GM23338 (cell line): ENCODE measurements at regions not wholly inside any gene's neighbourhood (a gene's known extent, or its start where the extent isn't known, plus 50 kb on each side); places are given as distances from the start of the nearest gene placed in this dataset.

Experiments
- EZH2 ChIP-seq: fragments of 200-600 bp; sonication (generic); IDR thresholded peaks from one replicate; pipeline ENCODE4 v1.8.0; 2017; ENCODE audit warnings: antibody characterized with exemption, mild to moderate bottlenecking, low read depth; ENCODE audit not compliant: unreplicated experiment
- JUNB ChIP-seq: IDR thresholded peaks from one replicate; pipeline ENCODE4 v1.6.1; 2016; ENCODE audit warnings: antibody characterized with exemption; ENCODE audit not compliant: unreplicated experiment
- POLR2AphosphoS5 ChIP-seq: IDR thresholded peaks from 2 replicates; pipeline ENCODE4 v1.6.1; 2016; ENCODE audit warnings: antibody characterized with exemption, low read depth
- REST ChIP-seq: IDR thresholded peaks from one replicate; pipeline ENCODE4 v1.6.1; 2018; ENCODE audit warnings: antibody characterized with exemption; ENCODE audit not compliant: unreplicated experiment
- TF ChIP-seq, protein P1 (sequence below): IDR thresholded peaks from 2 replicates; pipeline ENCODE4 v1.6.1; 2016; ENCODE audit warnings: antibody characterized with exemption
- TF ChIP-seq, protein P2 (sequence below), 2 experiments: fragments of 200-600 bp in 1 of 2; sonication (generic) in 1 of 2; conservative IDR thresholded peaks; 2 replicates each; pipeline versions ENCODE4 v1.5.1 to v1.6.1; 2016 to 2017; ENCODE audit warnings: antibody characterized with exemption in 2 of 2, low read depth in 2 of 2, mild to moderate bottlenecking in 2 of 2, moderate library complexity in 1 of 2

DNA sequence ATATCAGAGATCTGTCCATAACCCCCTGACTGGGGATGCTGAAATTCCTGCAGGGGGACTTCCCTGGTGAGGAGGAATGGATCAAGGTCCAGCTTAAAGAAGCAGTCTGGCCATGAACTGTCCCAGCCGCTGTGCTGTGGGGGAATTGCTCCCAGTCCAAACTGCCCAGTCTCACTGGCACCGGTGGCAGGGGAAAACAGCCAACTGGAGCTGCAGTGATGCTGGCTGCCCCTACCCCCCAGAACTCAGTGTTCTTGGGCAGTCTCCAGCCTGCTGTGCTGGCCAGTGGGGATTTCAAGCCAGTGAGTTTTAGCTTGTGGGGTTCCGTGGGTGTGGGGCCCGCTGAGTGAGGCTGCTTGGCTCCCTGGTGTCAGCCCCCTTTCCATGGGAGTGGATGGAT lies 306.5 kb upstream of the RPS23 start:
- TF ChIP-seq, protein P1, sequence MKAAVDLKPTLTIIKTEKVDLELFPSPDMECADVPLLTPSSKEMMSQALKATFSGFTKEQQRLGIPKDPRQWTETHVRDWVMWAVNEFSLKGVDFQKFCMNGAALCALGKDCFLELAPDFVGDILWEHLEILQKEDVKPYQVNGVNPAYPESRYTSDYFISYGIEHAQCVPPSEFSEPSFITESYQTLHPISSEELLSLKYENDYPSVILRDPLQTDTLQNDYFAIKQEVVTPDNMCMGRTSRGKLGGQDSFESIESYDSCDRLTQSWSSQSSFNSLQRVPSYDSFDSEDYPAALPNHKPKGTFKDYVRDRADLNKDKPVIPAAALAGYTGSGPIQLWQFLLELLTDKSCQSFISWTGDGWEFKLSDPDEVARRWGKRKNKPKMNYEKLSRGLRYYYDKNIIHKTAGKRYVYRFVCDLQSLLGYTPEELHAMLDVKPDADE: no peak
- TF ChIP-seq EZH2: no peak
- TF ChIP-seq, protein P2, sequence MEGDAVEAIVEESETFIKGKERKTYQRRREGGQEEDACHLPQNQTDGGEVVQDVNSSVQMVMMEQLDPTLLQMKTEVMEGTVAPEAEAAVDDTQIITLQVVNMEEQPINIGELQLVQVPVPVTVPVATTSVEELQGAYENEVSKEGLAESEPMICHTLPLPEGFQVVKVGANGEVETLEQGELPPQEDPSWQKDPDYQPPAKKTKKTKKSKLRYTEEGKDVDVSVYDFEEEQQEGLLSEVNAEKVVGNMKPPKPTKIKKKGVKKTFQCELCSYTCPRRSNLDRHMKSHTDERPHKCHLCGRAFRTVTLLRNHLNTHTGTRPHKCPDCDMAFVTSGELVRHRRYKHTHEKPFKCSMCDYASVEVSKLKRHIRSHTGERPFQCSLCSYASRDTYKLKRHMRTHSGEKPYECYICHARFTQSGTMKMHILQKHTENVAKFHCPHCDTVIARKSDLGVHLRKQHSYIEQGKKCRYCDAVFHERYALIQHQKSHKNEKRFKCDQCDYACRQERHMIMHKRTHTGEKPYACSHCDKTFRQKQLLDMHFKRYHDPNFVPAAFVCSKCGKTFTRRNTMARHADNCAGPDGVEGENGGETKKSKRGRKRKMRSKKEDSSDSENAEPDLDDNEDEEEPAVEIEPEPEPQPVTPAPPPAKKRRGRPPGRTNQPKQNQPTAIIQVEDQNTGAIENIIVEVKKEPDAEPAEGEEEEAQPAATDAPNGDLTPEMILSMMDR (conservative IDR thresholded peaks at IDR 0.05; ENCODE audit: low read depth in 2 of 2): no peak
- TF ChIP-seq JUNB: no peak
- TF ChIP-seq REST: no peak
- no peak for TF ChIP-seq POLR2AphosphoS5
